ENCODE measurements at regions not wholly inside any gene's neighbourhood (a gene's known extent, or its start where the extent isn't known, plus 50 kb on each side); places are given as distances from the start of the nearest gene placed in this dataset.

DNA sequence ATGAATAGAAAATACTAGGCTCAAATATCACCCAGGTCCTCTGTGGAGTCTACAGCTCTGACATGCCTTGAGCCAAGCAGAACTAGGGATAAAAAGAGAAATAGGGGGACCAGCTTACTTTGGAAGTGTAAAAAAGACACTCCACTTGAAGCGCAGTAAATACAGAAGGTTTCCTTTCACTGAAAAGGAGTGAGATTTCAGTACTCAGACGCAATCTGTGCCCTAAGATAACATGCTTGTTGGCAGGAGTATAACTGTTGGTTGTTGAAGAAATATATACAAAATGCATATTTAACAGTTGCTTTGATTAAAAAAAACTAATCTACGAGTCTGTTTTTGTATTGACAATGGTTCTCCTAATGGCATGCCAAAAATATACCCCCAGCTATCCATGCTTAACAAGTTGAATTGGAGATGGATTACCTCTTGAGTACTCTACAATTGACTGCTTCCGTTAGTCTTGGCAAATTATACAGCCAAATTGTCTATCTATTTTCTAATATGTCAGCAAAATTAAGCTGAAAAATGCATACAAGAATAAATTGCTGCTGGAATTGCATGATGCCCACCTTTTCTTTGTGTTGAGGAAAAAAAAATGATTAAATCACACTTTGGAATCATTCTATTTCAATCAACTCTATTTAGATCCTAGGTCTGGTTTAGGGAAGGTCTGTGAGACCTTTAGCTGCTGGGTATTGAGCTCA lies 91.6 kb downstream of the FAT3 start:
- in situ Hi-C loops (cut with MboI; ENCODE audit: low pct_unique_long_range_greater_than_20kb, low sequenced_read_pairs, unreplicated experiment), result no loop called here
- DNase-seq (ENCODE audit: low spot score), result no peak
- TF ChIP-seq CTCF (IDR thresholded peaks at IDR 0.05; ENCODE audit: extremely low read depth, insufficient read depth, missing control alignments), result no peak

GRCh38 chr11:92317222-92317621 lies 92.6 kb downstream of the FAT3 start:
- TF ChIP-seq CTCF (IDR thresholded peaks at IDR 0.05; ENCODE audit: extremely low read depth, insufficient read depth, missing control alignments), result no peak
- no peak for DNase-seq (ENCODE audit: low spot score)
- in situ Hi-C loops (cut with MboI; ENCODE audit: low pct_unique_long_range_greater_than_20kb, low sequenced_read_pairs, unreplicated experiment), result no loop called here

DNA sequence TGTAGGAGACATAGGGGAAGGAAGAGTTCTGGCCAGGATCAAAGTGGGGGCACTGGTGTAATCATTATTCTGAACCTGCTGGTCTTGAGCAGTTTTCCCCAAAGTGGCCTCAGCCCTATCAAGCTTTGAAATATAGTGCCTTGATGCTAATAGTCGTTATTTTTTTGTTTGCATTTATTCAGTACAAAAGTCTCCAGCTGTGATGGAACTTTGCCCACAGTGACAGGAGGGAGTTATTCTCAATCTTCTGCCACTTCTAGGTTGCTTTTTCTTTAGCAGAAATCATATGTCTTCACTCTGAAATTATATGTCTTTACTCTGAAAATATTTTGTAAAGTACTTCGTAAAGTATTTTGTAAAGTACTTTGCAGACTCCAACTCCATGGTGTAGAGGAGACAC lies 93.1 kb downstream of the FAT3 start:
- DNase-seq (ENCODE audit: low spot score), result no peak
- no peak for TF ChIP-seq CTCF (IDR thresholded peaks at IDR 0.05; ENCODE audit: extremely low read depth, insufficient read depth, missing control alignments)
- in situ Hi-C loops (cut with MboI; ENCODE audit: low pct_unique_long_range_greater_than_20kb, low sequenced_read_pairs, unreplicated experiment), result no loop called here

DNA sequence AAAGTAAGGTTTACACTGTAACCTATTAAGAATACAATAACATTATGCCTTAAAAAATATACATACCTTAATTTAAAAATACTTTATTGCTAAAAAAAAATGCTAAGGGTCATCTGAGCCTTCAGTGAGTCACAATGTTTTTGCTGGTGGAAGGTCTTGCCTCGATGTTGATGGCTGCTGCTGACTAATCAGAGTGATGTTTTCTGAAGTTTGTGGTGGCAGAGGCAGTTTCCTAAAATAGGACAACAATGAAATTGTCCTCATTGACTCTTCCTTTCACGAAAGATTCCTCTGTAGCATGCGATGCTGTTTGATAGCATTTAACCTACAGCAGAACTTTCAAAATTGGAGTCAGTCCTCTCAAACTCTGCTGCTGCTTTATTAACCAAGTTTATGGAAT lies 97.6 kb downstream of the FAT3 start:
- DNase-seq (ENCODE audit: low spot score), result no peak

GRCh38 chr11:92324890-92325289 lies 100.3 kb downstream of the FAT3 start:
- in situ Hi-C loops (cut with MboI; ENCODE audit: low pct_unique_long_range_greater_than_20kb, low sequenced_read_pairs, unreplicated experiment), result no loop called here
- no peak for TF ChIP-seq CTCF (IDR thresholded peaks at IDR 0.05; ENCODE audit: extremely low read depth, insufficient read depth, missing control alignments)
- no peak for DNase-seq (ENCODE audit: low spot score)

More for the DNA sequence above, 97.6 kb downstream of the FAT3 start:
- TF ChIP-seq CTCF (IDR thresholded peaks at IDR 0.05; ENCODE audit: extremely low read depth, insufficient read depth, missing control alignments), result no peak
- in situ Hi-C loops (cut with MboI; ENCODE audit: low pct_unique_long_range_greater_than_20kb, low sequenced_read_pairs, unreplicated experiment), result no loop called here

DNA sequence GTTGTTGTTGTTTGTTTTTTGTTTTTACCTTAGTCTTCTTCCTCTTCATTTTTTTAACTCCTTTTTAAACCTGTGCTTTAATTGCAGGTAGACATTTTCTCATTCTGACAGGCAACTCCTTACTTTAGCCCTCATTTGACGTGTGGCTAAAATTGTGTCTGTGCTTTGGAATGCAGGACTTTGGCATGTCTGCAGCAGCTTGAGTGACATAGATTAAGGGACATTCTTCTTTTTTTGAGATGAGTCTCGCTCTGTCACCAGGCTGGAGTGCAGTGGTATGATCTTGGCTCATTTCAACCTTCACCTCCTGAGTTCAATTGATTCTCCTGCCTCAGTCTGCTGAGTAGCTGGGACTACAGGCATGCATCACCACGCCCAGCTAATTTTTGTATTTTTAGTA lies 100.8 kb downstream of the FAT3 start:
- no peak for TF ChIP-seq CTCF (IDR thresholded peaks at IDR 0.05; ENCODE audit: extremely low read depth, insufficient read depth, missing control alignments)
- in situ Hi-C loops (cut with MboI; ENCODE audit: low pct_unique_long_range_greater_than_20kb, low sequenced_read_pairs, unreplicated experiment), result no loop called here

More for the DNA sequence above, 100.8 kb downstream of the FAT3 start:
- DNase-seq (ENCODE audit: low spot score), result no peak
